T-helper 2 cell treated with Interferon-gamma antibody and Interleukin-4, amounts not matched to agents 100 ng/mL and 5 ng/mL, for 36 hours (primary cell): ENCODE measurements at regions not wholly inside any gene's neighbourhood (a gene's known extent, or its start where the extent isn't known, plus 50 kb on each side); places are given as distances from the start of the nearest gene placed in this dataset.

ENCODE experiments used
- intact Hi-C: fragments of 100-400 bp; cut with micrococcal nuclease; formaldehyde crosslinking; loops from one replicate; pipeline ENCODE4 v1.15.1; 2023

- intact Hi-C loops, result no loop called here
Observed at GRCh38 chr11:112885744-112886433, 75.3 kb upstream of the NCAM1 start.

GRCh38 chr11:112886434-112887370, 74.5 kb upstream of the NCAM1 start:
- intact Hi-C loops, result no loop called here

DNA sequence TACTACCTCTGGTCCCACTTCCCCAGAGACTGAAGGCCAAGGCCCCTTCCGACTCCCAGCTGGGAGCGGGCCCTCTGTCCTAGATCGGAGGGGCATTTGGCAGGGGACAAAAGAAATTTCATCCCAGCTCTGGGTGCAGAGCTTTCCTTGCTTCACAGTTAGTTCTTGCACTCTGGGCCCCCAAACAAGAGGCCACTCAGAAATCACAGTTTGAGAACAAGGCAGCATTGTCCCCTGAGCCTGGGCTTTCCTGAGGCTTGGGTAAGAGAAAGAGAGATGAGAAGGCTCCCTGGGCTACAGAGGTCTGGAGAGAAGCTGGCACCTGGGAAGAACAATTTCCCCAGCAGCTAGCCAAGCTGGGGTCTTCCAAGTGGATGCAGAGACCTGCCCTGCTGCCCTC, 71.8 kb upstream of the NCAM1 start:
- intact Hi-C loops, result no loop called here

- intact Hi-C loops, result no loop called here
Observed at GRCh38 chr11:112899235-112900006, 61.8 kb upstream of the NCAM1 start.

- intact Hi-C loops, result no loop called here
Observed at GRCh38 chr11:112901924-112902323, 59.3 kb upstream of the NCAM1 start.

GRCh38 chr11:112902361-112903011, 58.7 kb upstream of the NCAM1 start:
- intact Hi-C loops, result no loop called here

GRCh38 chr11:112903340-112903739, 57.9 kb upstream of the NCAM1 start:
- intact Hi-C loops, result no loop called here

DNA sequence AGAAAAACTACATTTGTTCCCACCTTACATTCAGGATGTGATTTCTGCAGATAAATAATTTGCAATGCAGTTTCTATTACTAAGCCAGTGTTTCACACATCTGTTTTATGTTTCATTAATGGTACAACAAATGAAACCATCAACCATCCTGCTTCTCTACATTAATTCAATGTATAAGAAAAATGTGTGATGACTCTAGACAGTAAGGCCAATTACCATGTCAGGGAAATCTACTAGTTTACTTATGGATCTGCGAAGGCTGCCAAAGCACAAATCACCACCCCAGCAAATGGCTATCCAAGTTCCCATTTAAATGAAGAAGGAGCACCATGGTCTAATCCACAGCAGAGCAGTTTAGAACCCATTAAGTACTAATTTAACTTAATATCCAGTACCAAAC, 50.1 kb upstream of the NCAM1 start:
- intact Hi-C loops, result no loop called here
